GM08714 (cell line): ENCODE measurements at regions not wholly inside any gene's neighbourhood (a gene's known extent, or its start where the extent isn't known, plus 50 kb on each side); places are given as distances from the start of the nearest gene placed in this dataset.
"Not testable (repeated sequence)": the region's sequence is repeated elsewhere in the genome, so short reads cannot be mapped to it uniquely, and the experiment has no call there.

Source experiments
- H3K4me3 ChIP-seq: fragments of 200-500 bp; sonication (Bioruptor generic); 2 replicates; pipeline ENCODE4 v1.5.1; 2014; ENCODE audit warnings: mild to moderate bottlenecking, low read length, inconsistent platforms
- ZNF274 ChIP-seq: IDR thresholded peaks from 2 replicates; pipeline ENCODE4 v1.6.1; 2012; ENCODE audit warnings: mild to moderate bottlenecking, low read depth, low read length

- no peak overlapping the region for H3K4me3 ChIP-seq
- TF ChIP-seq ZNF274 = no peak
Observed at GRCh38 chr3:71940486-71940885, 155.5 kb upstream of the PROK2 start.

- not testable (repeated sequence) for H3K4me3 ChIP-seq
Observed at GRCh38 chr3:71938081-71938480, 153.1 kb upstream of the PROK2 start.

- TF ChIP-seq ZNF274 = no peak
- H3K4me3 ChIP-seq = no peak overlapping the region
Observed at GRCh38 chr3:71936681-71937080, 151.7 kb upstream of the PROK2 start.

GRCh38 chr3:71934520-71935270, 149.7 kb upstream of the PROK2 start:
- H3K4me3 ChIP-seq = no peak overlapping the region
- no peak for TF ChIP-seq ZNF274

- no peak overlapping the region for H3K4me3 ChIP-seq
- no peak for TF ChIP-seq ZNF274
Observed at GRCh38 chr3:71931922-71932321, 147.0 kb upstream of the PROK2 start.

GRCh38 chr3:71930056-71930991, 145.4 kb upstream of the PROK2 start:
- no peak overlapping the region for H3K4me3 ChIP-seq
- TF ChIP-seq ZNF274 = no peak

- TF ChIP-seq ZNF274 = no peak
- H3K4me3 ChIP-seq = no peak overlapping the region
Observed at GRCh38 chr3:71928212-71928611, 143.3 kb upstream of the PROK2 start.

GRCh38 chr3:71927505-71928066, 142.6 kb upstream of the PROK2 start:
- no peak overlapping the region for H3K4me3 ChIP-seq
- TF ChIP-seq ZNF274 = no peak

GRCh38 chr3:71926616-71927015, 141.7 kb upstream of the PROK2 start:
- H3K4me3 ChIP-seq = no peak overlapping the region
- no peak for TF ChIP-seq ZNF274

GRCh38 chr3:71926262-71926600, 141.3 kb upstream of the PROK2 start:
- no peak for TF ChIP-seq ZNF274

GRCh38 chr3:71925511-71926261, 140.7 kb upstream of the PROK2 start:
- not testable (repeated sequence) for H3K4me3 ChIP-seq

More at GRCh38 chr3:71926262-71926600, 141.3 kb upstream of the PROK2 start:
- no peak overlapping the region for H3K4me3 ChIP-seq

GRCh38 chr3:71924721-71925120, 139.8 kb upstream of the PROK2 start:
- no peak for TF ChIP-seq ZNF274

GRCh38 chr3:71921036-71921435, 136.1 kb upstream of the PROK2 start:
- TF ChIP-seq ZNF274 = no peak
- H3K4me3 ChIP-seq = no peak overlapping the region

More at GRCh38 chr3:71924721-71925120, 139.8 kb upstream of the PROK2 start:
- H3K4me3 ChIP-seq = no peak overlapping the region

- TF ChIP-seq ZNF274 = no peak
Observed at GRCh38 chr3:71919572-71919971, 134.6 kb upstream of the PROK2 start.

More at GRCh38 chr3:71919572-71919971, 134.6 kb upstream of the PROK2 start:
- no peak overlapping the region for H3K4me3 ChIP-seq
